ENCODE measurements at regions not wholly inside any gene's neighbourhood (a gene's known extent, or its start where the extent isn't known, plus 50 kb on each side); places are given as distances from the start of the nearest gene placed in this dataset.

DNA sequence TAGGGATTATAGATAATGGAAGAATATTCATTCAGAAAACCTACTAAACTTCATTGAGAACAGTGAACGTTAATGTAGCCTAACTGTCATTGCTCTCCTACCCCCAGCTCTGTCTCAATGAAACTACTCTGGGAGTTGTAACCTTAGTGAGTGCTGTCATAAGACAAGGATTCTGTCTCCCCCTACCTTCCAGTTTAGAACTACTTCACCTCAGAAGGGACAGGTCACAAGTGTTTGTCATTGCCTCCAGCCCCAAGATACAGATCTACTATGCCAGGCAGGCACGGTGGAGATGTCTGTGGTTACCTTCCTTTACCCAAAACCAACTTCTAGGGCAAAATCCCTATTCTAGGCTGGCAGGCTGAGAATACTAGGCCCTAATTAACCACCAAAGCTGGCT is 833.1 kb upstream of the SEL1L start:
- TF ChIP-seq EZH2 (IDR thresholded peaks at IDR 0.05) (no peak), FOXP2 (optimal IDR thresholded peaks at IDR 0.05; ENCODE audit: control extremely low read depth, extremely low read length, insufficient read depth) (no peak), POLR2AphosphoS5 (IDR thresholded peaks at IDR 0.05; ENCODE audit: borderline replicate concordance, low read depth, low read length) (no peak)
